ENCODE measurements at regions not wholly inside any gene's neighbourhood (a gene's known extent, or its start where the extent isn't known, plus 50 kb on each side); places are given as distances from the start of the nearest gene placed in this dataset.

DNA sequence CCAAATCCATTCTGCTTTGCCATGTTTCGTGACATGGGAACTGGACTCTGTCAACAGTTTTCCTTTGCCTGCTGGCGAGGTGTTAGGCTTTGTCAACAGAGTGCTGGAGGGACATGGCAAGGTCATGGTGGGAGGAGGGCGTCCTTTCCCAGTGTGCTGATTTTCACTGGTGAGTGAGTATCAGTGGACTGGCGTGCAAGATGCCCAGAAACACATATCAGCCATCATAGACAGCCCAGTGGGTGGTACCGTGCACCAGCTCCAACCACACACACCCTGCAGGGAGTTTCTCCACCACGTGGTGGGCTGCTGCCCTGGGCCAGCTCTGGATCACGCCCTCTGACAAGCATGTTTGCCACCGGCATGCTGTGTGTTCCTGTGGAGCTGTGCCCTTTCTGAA lies 50.0 kb upstream of the ABL1 start:
- Histone ChIP-seq H3K9me3 (replicated peaks) (peaks cover 12% of the 10 kb centered on the region), H3K4me1 (peaks cover 63% of the 10 kb centered on the region), H3K27ac (replicated peaks) (peak overlapping the region; percentile 58), H3K36me3 (peaks cover 3% of the 10 kb centered on the region), H3K4me3 (no peak overlapping the region), H3K27me3 (ENCODE audit: low read depth) (no peaks in the 10 kb centered on the region)
- intact Hi-C loops (cut with micrococcal nuclease), result no loop called here
- no peak for DNase-seq
- TF ChIP-seq, protein P1, sequence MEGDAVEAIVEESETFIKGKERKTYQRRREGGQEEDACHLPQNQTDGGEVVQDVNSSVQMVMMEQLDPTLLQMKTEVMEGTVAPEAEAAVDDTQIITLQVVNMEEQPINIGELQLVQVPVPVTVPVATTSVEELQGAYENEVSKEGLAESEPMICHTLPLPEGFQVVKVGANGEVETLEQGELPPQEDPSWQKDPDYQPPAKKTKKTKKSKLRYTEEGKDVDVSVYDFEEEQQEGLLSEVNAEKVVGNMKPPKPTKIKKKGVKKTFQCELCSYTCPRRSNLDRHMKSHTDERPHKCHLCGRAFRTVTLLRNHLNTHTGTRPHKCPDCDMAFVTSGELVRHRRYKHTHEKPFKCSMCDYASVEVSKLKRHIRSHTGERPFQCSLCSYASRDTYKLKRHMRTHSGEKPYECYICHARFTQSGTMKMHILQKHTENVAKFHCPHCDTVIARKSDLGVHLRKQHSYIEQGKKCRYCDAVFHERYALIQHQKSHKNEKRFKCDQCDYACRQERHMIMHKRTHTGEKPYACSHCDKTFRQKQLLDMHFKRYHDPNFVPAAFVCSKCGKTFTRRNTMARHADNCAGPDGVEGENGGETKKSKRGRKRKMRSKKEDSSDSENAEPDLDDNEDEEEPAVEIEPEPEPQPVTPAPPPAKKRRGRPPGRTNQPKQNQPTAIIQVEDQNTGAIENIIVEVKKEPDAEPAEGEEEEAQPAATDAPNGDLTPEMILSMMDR (IDR thresholded peaks at IDR 0.05; ENCODE audit: borderline replicate concordance), result no peak

Data from left ventricle myocardium inferior (tissue), 1 donor.